Naive B cell (primary cell): ENCODE measurements at regions not wholly inside any gene's neighbourhood (a gene's known extent, or its start where the extent isn't known, plus 50 kb on each side); places are given as distances from the start of the nearest gene placed in this dataset.

ENCODE experiments used
- ATAC-seq, 2 donors: fragments of 150-1000 bp; cut with Tn5 transposase; 2 replicates each; pipeline ENCODE4 v1.10.0; 2021; ENCODE audit warnings: low read depth in 2 of 2, mild to moderate bottlenecking in 2 of 2, moderate library complexity in 2 of 2
- DNase-seq: peaks from one replicate; pipeline ENCODE4 v3.0.0; 2022
- H3K27ac Mint-ChIP-seq, 6 donors: one replicate each; pipeline ENCODE4 v1.8.0; 2020 to 2022; ENCODE audit warnings: mild to moderate bottlenecking in 6 of 6, mixed read lengths in 6 of 6, moderate library complexity in 5 of 6, inconsistent platforms in 2 of 6
- H3K27me3 Mint-ChIP-seq, 3 donors: one replicate each; pipeline ENCODE4 v1.8.0; 2021 to 2022; ENCODE audit warnings: mixed read lengths in 3 of 3, mild to moderate bottlenecking in 1 of 3
- H3K36me3 Mint-ChIP-seq, 2 donors: one replicate each; pipeline ENCODE4 v1.8.0; 2020 to 2022; ENCODE audit warnings: mixed read lengths in 2 of 2, inconsistent platforms in 1 of 2, mild to moderate bottlenecking in 1 of 2
- H3K4me1 Mint-ChIP-seq, 3 donors: one replicate each; pipeline ENCODE4 v1.8.0; 2020 to 2022; ENCODE audit warnings: mixed read lengths in 3 of 3, inconsistent platforms in 1 of 3, mild to moderate bottlenecking in 1 of 3, moderate library complexity in 1 of 3
- H3K4me3 Mint-ChIP-seq, 8 donors: one replicate each; pipeline ENCODE4 v1.8.0; 2020 to 2022; ENCODE audit warnings: mild to moderate bottlenecking in 8 of 8, mixed read lengths in 8 of 8, moderate library complexity in 8 of 8, inconsistent platforms in 2 of 8
- H3K9me3 Mint-ChIP-seq, 7 donors: one replicate each; pipeline ENCODE4 v1.8.0; 2020 to 2022; ENCODE audit warnings: mixed read lengths in 7 of 7, mild to moderate bottlenecking in 5 of 7, inconsistent platforms in 2 of 7, moderate library complexity in 1 of 7

GRCh38 chrX:30941898-30942297 is 52.8 kb upstream of the TAB3 start:
- Mint-ChIP-seq H3K27ac (peak overlapping the region in 1 of 6 donors; percentile 67), H3K36me3 (no peaks in the 10 kb centered on the region), H3K4me3 (no peak overlapping the region), H3K27me3 (peaks cover 0 to 8% (median 5%) of the 10 kb centered on the region in 3 donors), H3K4me1 (no peaks in the 10 kb centered on the region), H3K9me3 (peaks cover 0 to 9% (median 2%) of the 10 kb centered on the region in 7 donors)
- ATAC-seq (no peak), DNase-seq (no peak)

GRCh38 chrX:30939928-30940327 is 50.9 kb upstream of the TAB3 start:
- Mint-ChIP-seq H3K9me3 (peaks cover 0 to 9% (median 2%) of the 10 kb centered on the region in 7 donors), H3K27me3 (peaks cover 0 to 8% (median 5%) of the 10 kb centered on the region in 3 donors), H3K27ac (no peak overlapping the region), H3K4me1 (no peaks in the 10 kb centered on the region), H3K36me3 (no peaks in the 10 kb centered on the region), H3K4me3 (no peak overlapping the region)
- ATAC-seq, result no peak
- DNase-seq, result no peak
